ENCODE measurements at regions not wholly inside any gene's neighbourhood (a gene's known extent, or its start where the extent isn't known, plus 50 kb on each side); places are given as distances from the start of the nearest gene placed in this dataset.
A peak's percentile ranks its signal among the peaks of the same experiment; 100 is the strongest.

- no peak for DNase-seq
- Histone ChIP-seq H3K9me3 (ENCODE audit: severe bottlenecking) (no peaks in the 10 kb centered on the region), H3K4me3 (ENCODE audit: low read depth, low read length) (no peak overlapping the region), H3K27me3 (ENCODE audit: insufficient read depth, low read depth, severe bottlenecking) (peaks cover 5% of the 10 kb centered on the region), H3K36me3 (no peaks in the 10 kb centered on the region), H3K27ac (no peak overlapping the region)
- TF ChIP-seq CTCF (IDR thresholded peaks at IDR 0.05; ENCODE audit: low read depth, low read length), result no peak
Observed at GRCh38 chr13:107097916-107098315, 530.0 kb upstream of the ARGLU1 start.

- TF ChIP-seq CTCF (IDR thresholded peaks at IDR 0.05; ENCODE audit: low read depth, low read length), result no peak
- no peak overlapping the region for H3K27ac ChIP-seq
- peaks cover 8% of the 10 kb centered on the region for H3K27me3 ChIP-seq (ENCODE audit: insufficient read depth, low read depth, severe bottlenecking)
- H3K36me3 ChIP-seq, result no peaks in the 10 kb centered on the region
- no peaks in the 10 kb centered on the region for H3K9me3 ChIP-seq (ENCODE audit: severe bottlenecking)
- H3K4me3 ChIP-seq (ENCODE audit: low read depth, low read length), result no peak overlapping the region
- no peak for DNase-seq
Observed at GRCh38 chr13:107095876-107096275, 527.9 kb upstream of the ARGLU1 start.

- Histone ChIP-seq H3K9me3 (ENCODE audit: severe bottlenecking) (no peaks in the 10 kb centered on the region), H3K4me3 (ENCODE audit: low read depth, low read length) (no peak overlapping the region), H3K36me3 (no peaks in the 10 kb centered on the region), H3K27me3 (ENCODE audit: insufficient read depth, low read depth, severe bottlenecking) (peaks cover 5% of the 10 kb centered on the region), H3K27ac (no peak overlapping the region)
- no peak for DNase-seq
- TF ChIP-seq CTCF (IDR thresholded peaks at IDR 0.05; ENCODE audit: low read depth, low read length), result no peak
Observed at GRCh38 chr13:107091861-107092260, 523.9 kb upstream of the ARGLU1 start.

GRCh38 chr13:107091428-107091827 lies 523.5 kb upstream of the ARGLU1 start:
- H3K4me3 ChIP-seq (ENCODE audit: low read depth, low read length), result no peak overlapping the region
- no peaks in the 10 kb centered on the region for H3K36me3 ChIP-seq
- H3K9me3 ChIP-seq (ENCODE audit: severe bottlenecking), result no peaks in the 10 kb centered on the region
- peaks cover 5% of the 10 kb centered on the region for H3K27me3 ChIP-seq (ENCODE audit: insufficient read depth, low read depth, severe bottlenecking)
- no peak for TF ChIP-seq CTCF (IDR thresholded peaks at IDR 0.05; ENCODE audit: low read depth, low read length)
- DNase-seq, result no peak
- H3K27ac ChIP-seq, result no peak overlapping the region

GRCh38 chr13:107088061-107088460 lies 520.1 kb upstream of the ARGLU1 start:
- Histone ChIP-seq H3K27me3 (ENCODE audit: insufficient read depth, low read depth, severe bottlenecking) (peaks cover 2% of the 10 kb centered on the region), H3K36me3 (no peaks in the 10 kb centered on the region), H3K9me3 (ENCODE audit: severe bottlenecking) (no peaks in the 10 kb centered on the region), H3K27ac (no peak overlapping the region), H3K4me3 (ENCODE audit: low read depth, low read length) (no peak overlapping the region)
- DNase-seq, result no peak
- TF ChIP-seq CTCF (IDR thresholded peaks at IDR 0.05; ENCODE audit: low read depth, low read length), result no peak

- no peak for TF ChIP-seq CTCF (IDR thresholded peaks at IDR 0.05; ENCODE audit: low read depth, low read length)
- Histone ChIP-seq H3K27ac (peak overlapping the region; percentile 27; the same call in 1 of the 2 replicates), H3K36me3 (no peaks in the 10 kb centered on the region), H3K27me3 (ENCODE audit: insufficient read depth, low read depth, severe bottlenecking) (no peaks in the 10 kb centered on the region), H3K9me3 (ENCODE audit: severe bottlenecking) (peaks cover 3% of the 10 kb centered on the region), H3K4me3 (ENCODE audit: low read depth, low read length) (no peak overlapping the region)
- no peak for DNase-seq
Observed at GRCh38 chr13:107079423-107080049, 511.6 kb upstream of the ARGLU1 start.

All from WERI-Rb-1 (cell line).